H1 (cell line): ENCODE measurements at regions not wholly inside any gene's neighbourhood (a gene's known extent, or its start where the extent isn't known, plus 50 kb on each side); places are given as distances from the start of the nearest gene placed in this dataset.

Experiments
- ASH2L ChIP-seq: fragments of 200-600, 300-600 bp; sonication (generic); IDR thresholded peaks from one replicate; pipeline ENCODE4 v1.7.1; 2017; ENCODE audit warnings: low read length
- CHD2 ChIP-seq: IDR thresholded peaks from 2 replicates; pipeline ENCODE4 v1.6.1; 2012; ENCODE audit warnings: low read length, improper control_type of control experiment
- RNF2 ChIP-seq: fragments of 200-900, 300-1000 bp; sonication (generic); IDR thresholded peaks from 2 replicates; pipeline ENCODE4 v1.7.1; 2016; ENCODE audit warnings: borderline replicate concordance, low read depth, mild to moderate bottlenecking, antibody characterized with exemption, low read length; ENCODE audit not compliant: poor library complexity, severe bottlenecking; ENCODE audit errors: missing control alignments

DNA sequence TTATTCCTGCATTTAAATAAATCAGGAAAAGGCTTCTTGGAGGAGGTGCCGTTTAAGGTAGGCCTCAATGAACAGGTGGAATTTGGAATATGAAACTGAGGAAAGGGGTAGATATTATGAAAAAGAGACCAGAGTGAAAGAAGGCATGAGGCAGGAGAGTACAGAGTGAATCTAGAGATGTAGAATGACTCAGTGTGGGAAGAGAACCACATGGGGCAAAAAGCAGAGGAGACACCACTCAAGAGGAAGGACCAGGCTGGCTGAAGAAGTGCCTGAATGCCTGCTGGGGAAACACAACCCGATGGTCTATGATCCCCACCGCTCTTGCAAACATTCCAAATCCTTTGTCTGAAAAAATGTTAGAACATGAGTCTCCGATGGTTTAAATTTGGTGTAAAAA lies 1134.1 kb downstream of the VRK1 start (continued):
- TF ChIP-seq CHD2 (no peak), ASH2L (no peak), RNF2 (no peak)
